Neural cell (in vitro differentiated cells): ENCODE measurements at regions not wholly inside any gene's neighbourhood (a gene's known extent, or its start where the extent isn't known, plus 50 kb on each side); places are given as distances from the start of the nearest gene placed in this dataset.

Source experiments
- H2AFZ ChIP-seq: fragments of 200-600, 300-800 bp; sonication (generic), shearing (Covaris generic); 2 replicates; pipeline ENCODE4 v1.6.0; 2014; ENCODE audit warnings: low read depth, mild to moderate bottlenecking, antibody characterized with exemption, low read length, moderate library complexity
- H3F3A ChIP-seq: fragments of 200-600 bp; shearing (Covaris generic); 2 replicates; pipeline ENCODE4 v1.6.1; 2016; ENCODE audit warnings: mild to moderate bottlenecking, moderate library complexity, mixed read lengths, antibody characterized with exemption, low read length; ENCODE audit not compliant: insufficient read depth, poor library complexity, severe bottlenecking
- H3K27ac ChIP-seq: fragments of 200-600, 300-800 bp; sonication (generic), shearing (Covaris generic); 2 replicates; pipeline ENCODE4 v1.5.1; 2014; ENCODE audit warnings: mild to moderate bottlenecking, low read length, moderate library complexity
- H3K27me3 ChIP-seq: fragments of 300-800, 200-600 bp; sonication (generic), shearing (Covaris generic); 2 replicates; pipeline ENCODE4 v1.6.0; 2014; ENCODE audit warnings: mild to moderate bottlenecking, low read depth, low read length, moderate library complexity; ENCODE audit not compliant: insufficient read depth
- H3K36me3 ChIP-seq: fragments of 300-800, 200-600 bp; sonication (generic), shearing (Covaris generic); 2 replicates; pipeline ENCODE4 v1.5.1; 2014; ENCODE audit warnings: mild to moderate bottlenecking, antibody characterized with exemption, low read length, moderate library complexity; ENCODE audit not compliant: insufficient read depth
- H3K4me2 ChIP-seq: fragments of 300-800, 200-600 bp; sonication (generic), shearing (Covaris generic); 2 replicates; pipeline ENCODE4 v1.6.0; 2014; ENCODE audit warnings: mild to moderate bottlenecking, low read length
- H3K4me3 ChIP-seq: fragments of 300-800, 200-600 bp; sonication (generic), shearing (Covaris generic); 2 replicates; pipeline ENCODE4 v1.5.1; 2014; ENCODE audit warnings: mild to moderate bottlenecking, low read length, moderate library complexity
- H3K79me2 ChIP-seq: fragments of 200-600 bp; shearing (Covaris generic); replicated peaks from 2 replicates; pipeline ENCODE4 v1.6.0; 2014; ENCODE audit warnings: mild to moderate bottlenecking, low read length, moderate library complexity; ENCODE audit not compliant: insufficient read depth
- H3K9ac ChIP-seq: fragments of 300-800, 200-600 bp; sonication (generic), shearing (Covaris generic); 2 replicates; pipeline ENCODE4 v1.6.1; 2016; ENCODE audit warnings: mild to moderate bottlenecking, low read length, mixed read lengths
- H3K9me2 ChIP-seq: fragments of 200-600 bp; shearing (Covaris generic); 2 replicates; pipeline ENCODE4 v1.6.1; 2016; ENCODE audit warnings: mild to moderate bottlenecking, low read length, mixed read lengths; ENCODE audit not compliant: insufficient read depth
- H3K9me3 ChIP-seq: fragments of 200-600, 300-800 bp; sonication (generic), shearing (Covaris generic); 2 replicates; pipeline ENCODE4 v1.6.1; 2016; ENCODE audit warnings: mild to moderate bottlenecking, mixed run types, low read length, moderate library complexity, mixed read lengths
- H4K20me1 ChIP-seq: fragments of 200-600 bp; shearing (Covaris generic); 2 replicates; pipeline ENCODE4 v1.6.1; 2016; ENCODE audit warnings: mild to moderate bottlenecking, mixed run types; ENCODE audit not compliant: insufficient read depth
- CTCF ChIP-seq: fragments of 450-650 bp; IDR thresholded peaks from 2 replicates; pipeline ENCODE4 v1.5.1; 2014; ENCODE audit warnings: antibody characterized with exemption, mild to moderate bottlenecking, moderate library complexity; ENCODE audit not compliant: poor library complexity, severe bottlenecking
- EP300 ChIP-seq: fragments of 450-650 bp; conservative IDR thresholded peaks from 2 replicates; pipeline ENCODE4 v1.6.1; 2014; ENCODE audit warnings: antibody characterized with exemption, mild to moderate bottlenecking, moderate library complexity; ENCODE audit not compliant: poor library complexity, severe bottlenecking
- EZH2 ChIP-seq: fragments of 200-600, 300-800 bp; shearing (Covaris generic), sonication (generic); IDR thresholded peaks from 2 replicates; pipeline ENCODE4 v1.6.1; 2014; ENCODE audit warnings: antibody characterized with exemption, low read length, borderline replicate concordance, mild to moderate bottlenecking; ENCODE audit not compliant: insufficient read depth, poor library complexity, severe bottlenecking
- MXI1 ChIP-seq: fragments of 450-650 bp; conservative IDR thresholded peaks from 2 replicates; pipeline ENCODE4 v1.6.1; 2014; ENCODE audit warnings: antibody characterized with exemption, mild to moderate bottlenecking; ENCODE audit not compliant: poor library complexity, severe bottlenecking
- POLR2AphosphoS5 ChIP-seq: IDR thresholded peaks from 2 replicates; pipeline ENCODE4 v1.6.1; 2012
- RAD21 ChIP-seq: fragments of 450-650 bp; conservative IDR thresholded peaks from 2 replicates; pipeline ENCODE4 v1.6.1; 2014; ENCODE audit warnings: antibody characterized with exemption, mild to moderate bottlenecking, moderate library complexity
- REST ChIP-seq: IDR thresholded peaks from 2 replicates; pipeline ENCODE4 v1.6.1; 2012; ENCODE audit warnings: borderline replicate concordance
- SMC3 ChIP-seq: fragments of 450-650 bp; conservative IDR thresholded peaks from 2 replicates; pipeline ENCODE4 v1.6.1; 2014; ENCODE audit warnings: antibody characterized with exemption, mild to moderate bottlenecking, moderate library complexity; ENCODE audit not compliant: poor library complexity
- TAF1 ChIP-seq: IDR thresholded peaks from 2 replicates; pipeline ENCODE4 v1.6.1; 2012; ENCODE audit warnings: low read depth

- TF ChIP-seq EP300 (no peak), REST (no peak), EZH2 (no peak), RAD21 (no peak), SMC3 (no peak), POLR2AphosphoS5 (no peak), CTCF (no peak), TAF1 (no peak), MXI1 (no peak)
- Histone ChIP-seq H4K20me1 (no peaks in the 10 kb centered on the region), H3K27me3 (peaks cover 26% of the 10 kb centered on the region), H3K36me3 (no peaks in the 10 kb centered on the region), H3F3A (no peaks in the 10 kb centered on the region), H3K9ac (no peak overlapping the region), H3K27ac (no peak overlapping the region), H3K4me3 (no peak overlapping the region), H2AFZ (no peak overlapping the region), H3K79me2 (no peaks in the 10 kb centered on the region), H3K4me2 (no peak overlapping the region), H3K9me3 (no peaks in the 10 kb centered on the region), H3K9me2 (no peaks in the 10 kb centered on the region)
Observed at GRCh38 chr7:1365846-1366245, 93.4 kb downstream of the MICALL2 start.

- no peaks in the 10 kb centered on the region for H3K79me2 ChIP-seq
- H3K4me3 ChIP-seq: no peak overlapping the region
- no peak overlapping the region for H3K9ac ChIP-seq
- no peaks in the 10 kb centered on the region for H4K20me1 ChIP-seq
- no peak overlapping the region for H3K27ac ChIP-seq
- H3K36me3 ChIP-seq: no peaks in the 10 kb centered on the region
- no peak for TF ChIP-seq MXI1
- no peak for TF ChIP-seq SMC3
- TF ChIP-seq TAF1: no peak
- TF ChIP-seq RAD21: no peak
- no peak for TF ChIP-seq EP300
- no peak for TF ChIP-seq CTCF
- no peak for TF ChIP-seq POLR2AphosphoS5
- TF ChIP-seq EZH2: no peak
- TF ChIP-seq REST: no peak
- no peak overlapping the region for H3K4me2 ChIP-seq
- H3K9me2 ChIP-seq: no peaks in the 10 kb centered on the region
- H3K9me3 ChIP-seq: no peaks in the 10 kb centered on the region
- H3F3A ChIP-seq: no peaks in the 10 kb centered on the region
- H3K27me3 ChIP-seq: peaks cover 26% of the 10 kb centered on the region
- no peak overlapping the region for H2AFZ ChIP-seq
Observed at GRCh38 chr7:1366801-1367405, 92.4 kb downstream of the MICALL2 start.
